Stimulated activated CD4-positive, alpha-beta T cell treated with anti-CD3 and anti-CD28 coated beads, Interleukin-4, amount 100 ng/mL, for 48 hours (primary cell): ENCODE measurements at regions not wholly inside any gene's neighbourhood (a gene's known extent, or its start where the extent isn't known, plus 50 kb on each side); places are given as distances from the start of the nearest gene placed in this dataset.
"Not testable (repeated sequence)": the region's sequence is repeated elsewhere in the genome, so short reads cannot be mapped to it uniquely, and the experiment has no call there.

Experiments used
- DNase-seq, 2 donors: peaks; one replicate each; pipeline ENCODE4 v3.0.0-alpha.2; 2020; ENCODE audit warnings: low read depth in 2 of 2

DNA sequence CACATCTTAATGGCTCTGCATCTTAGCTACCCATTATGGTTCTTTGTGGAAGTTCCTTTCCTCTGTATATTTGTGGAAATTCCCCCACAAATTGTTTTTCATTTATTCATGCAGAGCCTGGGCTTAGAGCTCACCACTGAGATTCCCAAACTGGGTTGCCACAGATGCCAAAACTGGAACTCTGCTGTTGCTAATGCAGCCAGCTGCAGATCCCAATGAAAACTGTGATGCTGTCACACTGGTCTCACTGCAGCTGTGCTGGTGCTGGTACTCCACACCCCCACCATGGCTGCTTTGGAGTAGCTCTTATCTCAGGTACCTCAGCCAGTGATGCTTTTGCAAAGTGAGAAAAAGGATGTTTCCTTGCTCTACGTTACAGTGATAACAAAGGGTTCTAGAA lies 87.7 kb downstream of the DCK start:
- no peak for DNase-seq

DNA sequence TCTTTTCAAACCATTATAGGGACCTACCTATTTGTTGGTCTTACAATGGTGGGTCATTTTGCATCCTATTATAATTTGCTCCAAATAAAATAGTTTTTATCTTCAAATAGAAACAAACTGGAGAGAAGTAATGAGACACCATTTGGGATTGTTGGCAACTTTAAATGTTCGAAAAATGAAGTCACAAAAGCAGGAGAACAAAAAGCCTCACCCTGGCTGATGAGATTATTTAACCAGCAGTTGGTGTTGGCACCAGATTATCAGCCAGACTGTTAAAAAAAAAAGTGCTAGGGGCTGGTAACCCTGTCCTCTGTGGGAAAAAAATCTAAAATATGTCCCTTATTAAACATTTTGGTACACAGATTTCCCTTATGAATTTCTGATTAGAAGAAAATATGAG lies 100.3 kb downstream of the DCK start:
- no peak for DNase-seq

DNA sequence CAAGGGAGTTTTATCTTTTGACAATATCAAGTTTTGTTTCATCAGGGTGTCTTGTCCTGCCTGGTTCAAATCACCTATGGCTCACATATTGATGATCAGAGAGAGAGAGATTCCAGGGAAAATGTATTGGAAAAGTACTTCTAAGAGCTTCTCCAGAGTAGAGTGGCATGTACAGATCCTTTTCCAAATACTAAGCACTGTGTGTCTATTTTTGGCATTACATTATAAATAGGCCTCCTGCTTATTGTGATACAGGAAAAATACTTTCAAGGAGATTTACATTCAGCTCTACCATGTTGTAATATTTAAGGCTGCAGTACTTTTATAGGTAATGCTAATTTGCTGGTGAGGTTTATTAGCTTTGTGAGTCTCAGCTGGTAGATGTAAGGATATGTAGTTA lies 100.8 kb downstream of the DCK start:
- DNase-seq: no peak

DNA sequence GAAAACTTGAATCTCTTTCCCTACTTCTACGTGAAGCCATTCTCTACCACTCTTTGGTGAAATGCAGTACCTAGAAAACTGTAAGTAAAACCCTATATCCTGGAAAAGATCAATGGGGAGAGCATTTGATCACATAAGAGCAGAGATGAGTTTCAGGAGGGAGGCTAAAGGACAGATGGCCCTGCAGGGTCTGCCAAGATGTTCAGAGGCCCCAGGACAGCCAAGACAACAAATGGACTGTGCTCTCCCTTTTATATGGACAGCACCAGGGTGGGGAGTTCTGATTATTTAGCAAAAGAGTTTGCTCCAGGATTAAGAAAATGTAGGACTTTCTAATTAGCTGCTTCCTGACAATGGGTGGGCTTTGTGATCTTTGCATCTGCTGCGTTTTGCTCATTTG lies 101.7 kb downstream of the DCK start:
- DNase-seq: no peak

DNA sequence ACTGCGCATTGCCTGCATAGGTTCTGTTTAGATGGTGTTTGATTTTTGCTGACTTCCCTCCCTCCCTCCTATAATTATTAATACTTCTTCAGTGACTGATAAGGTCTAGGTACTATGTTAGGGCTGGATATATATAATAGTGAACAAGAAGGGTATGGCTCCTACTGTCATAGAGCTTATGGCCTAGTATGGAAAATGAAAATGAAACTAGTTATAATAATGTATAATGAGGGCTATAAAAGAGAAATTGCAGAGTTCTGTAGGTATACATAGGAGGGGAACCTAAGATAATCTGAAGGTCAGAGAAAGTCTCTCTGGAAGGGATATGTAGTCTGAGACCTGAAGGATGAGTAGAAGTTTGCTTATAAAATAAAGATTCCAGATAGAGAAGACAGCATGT lies 102.1 kb downstream of the DCK start:
- DNase-seq: no peak

DNA sequence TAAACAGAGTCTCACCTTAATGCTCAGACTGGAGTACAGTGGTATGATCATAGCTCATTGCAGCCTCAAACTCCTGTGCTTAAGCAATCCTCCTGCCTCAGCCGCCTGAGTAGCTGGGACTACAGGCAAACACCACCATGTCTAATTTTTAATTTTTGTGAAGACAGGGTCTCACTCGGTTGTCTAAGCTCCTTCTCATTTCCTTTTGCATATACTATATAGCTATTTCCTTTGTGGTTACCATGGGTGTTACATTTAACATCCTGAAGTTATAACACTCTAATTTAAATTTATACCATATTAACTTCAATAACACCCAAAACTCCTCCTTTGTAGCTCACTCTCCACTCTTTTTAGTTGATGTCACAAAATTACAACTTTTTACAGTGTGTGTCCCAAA lies 114.3 kb downstream of the DCK start:
- no peak for DNase-seq

DNA sequence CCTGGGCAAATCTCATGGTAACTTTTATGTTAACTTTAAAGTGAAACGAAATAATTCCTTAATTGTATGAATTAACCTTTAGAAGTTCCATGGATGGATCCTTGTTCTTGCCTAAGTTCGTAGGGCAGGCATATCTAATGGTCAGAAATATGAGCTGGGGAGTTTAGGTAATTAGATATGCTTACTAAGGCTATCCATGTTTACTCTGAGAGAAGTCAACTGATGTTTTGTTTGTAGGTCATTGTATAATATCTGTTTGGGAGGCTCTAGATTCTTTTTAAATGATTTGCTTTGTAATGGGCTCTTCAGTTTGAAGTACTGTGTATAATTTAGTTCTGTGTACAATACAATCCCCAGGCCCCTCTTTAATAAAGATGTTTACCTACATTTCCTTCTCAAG lies 117.0 kb downstream of the DCK start:
- no peak for DNase-seq

DNA sequence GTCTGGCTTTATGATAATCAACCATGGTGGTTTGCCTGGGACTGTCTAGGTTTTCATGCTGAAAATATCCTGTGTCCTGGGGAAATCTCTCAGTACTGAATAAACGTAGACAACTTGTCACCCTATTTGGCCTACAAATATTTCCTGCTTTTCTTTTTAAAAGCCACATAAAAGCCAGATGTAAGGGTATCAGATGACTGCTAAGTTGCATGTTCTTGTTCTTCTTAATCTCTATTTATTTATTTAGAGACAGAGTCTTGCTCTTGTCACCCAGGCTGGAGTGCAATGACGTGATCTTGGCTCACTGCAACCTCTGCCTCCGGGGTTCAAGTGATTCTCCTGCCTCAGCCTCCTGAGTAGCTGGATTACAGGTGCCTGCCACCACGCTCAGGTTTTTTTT lies 117.7 kb downstream of the DCK start:
- not testable (repeated sequence) for DNase-seq

DNA sequence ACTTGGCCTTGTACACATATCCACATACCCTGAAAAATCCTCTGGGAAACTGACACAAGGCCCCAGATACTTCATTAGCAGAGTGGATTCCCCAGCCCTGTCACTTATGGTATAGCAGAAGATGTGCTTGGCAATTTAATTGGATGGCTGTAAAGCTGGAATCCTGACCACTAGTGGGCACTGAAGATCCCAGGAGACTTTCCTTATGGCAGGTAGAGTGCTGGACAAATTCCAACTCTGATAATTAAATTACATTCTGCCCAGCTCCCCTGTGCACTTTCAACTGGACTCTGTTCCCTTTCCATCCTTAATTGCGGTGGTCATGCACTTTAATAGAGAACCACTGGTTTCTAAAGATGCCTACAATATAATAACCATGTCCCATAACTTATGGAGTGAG lies 119.8 kb downstream of the DCK start:
- no peak for DNase-seq

DNA sequence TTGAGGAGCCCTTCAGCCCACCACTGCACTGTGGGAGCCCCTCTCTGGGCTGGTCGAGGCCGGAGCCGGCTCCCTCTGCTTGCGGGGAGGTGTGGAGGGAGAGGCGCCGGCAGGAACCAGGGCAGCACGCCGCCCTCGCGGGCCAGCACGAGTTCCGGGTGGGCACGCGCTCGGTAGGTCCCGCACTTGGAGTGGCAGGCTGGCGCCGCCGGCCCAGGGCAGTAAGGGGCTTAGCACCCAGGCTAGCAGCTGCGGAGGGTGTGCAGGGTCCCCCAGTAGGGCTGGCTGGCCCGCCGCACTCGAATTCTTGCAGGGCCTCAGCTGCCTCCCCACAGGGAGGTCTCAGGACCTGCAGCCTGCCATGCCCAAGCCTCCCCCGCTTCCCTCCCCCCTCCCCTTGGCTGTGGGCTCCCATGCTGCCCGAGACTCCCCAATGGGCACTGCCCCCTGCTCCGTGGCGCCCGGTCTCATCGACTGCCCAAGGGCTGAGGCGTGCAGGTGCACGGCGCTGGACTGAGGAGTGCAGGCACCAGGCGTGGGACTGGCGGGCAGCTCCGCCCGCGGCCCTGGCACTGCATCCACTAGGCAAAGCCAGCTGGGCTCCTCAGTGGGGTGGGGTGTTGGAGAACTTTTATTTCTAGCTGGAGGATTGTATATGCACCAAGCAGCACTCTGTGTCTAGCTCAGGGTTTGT lies 127.5 kb downstream of the DCK start:
- DNase-seq: no peak

DNA sequence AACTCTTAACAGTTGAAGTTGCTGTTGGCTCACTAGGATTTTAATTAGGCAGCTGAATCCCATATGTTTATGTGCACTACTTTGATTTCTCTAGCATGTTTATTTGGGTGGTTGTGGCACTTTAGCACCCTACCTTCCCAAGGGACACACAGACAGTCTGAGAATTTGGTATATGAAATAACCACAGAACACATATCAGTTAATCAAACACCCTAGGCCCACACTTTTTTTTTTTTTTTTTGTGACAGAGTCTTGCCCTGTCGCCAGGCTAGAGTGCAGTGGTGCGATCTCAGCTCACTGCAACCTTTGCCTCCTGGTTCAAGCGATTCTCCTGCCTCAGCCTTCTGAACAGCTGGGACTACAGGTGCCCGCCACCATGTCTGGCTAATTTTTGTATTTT lies 130.5 kb downstream of the DCK start:
- DNase-seq: no peak

DNA sequence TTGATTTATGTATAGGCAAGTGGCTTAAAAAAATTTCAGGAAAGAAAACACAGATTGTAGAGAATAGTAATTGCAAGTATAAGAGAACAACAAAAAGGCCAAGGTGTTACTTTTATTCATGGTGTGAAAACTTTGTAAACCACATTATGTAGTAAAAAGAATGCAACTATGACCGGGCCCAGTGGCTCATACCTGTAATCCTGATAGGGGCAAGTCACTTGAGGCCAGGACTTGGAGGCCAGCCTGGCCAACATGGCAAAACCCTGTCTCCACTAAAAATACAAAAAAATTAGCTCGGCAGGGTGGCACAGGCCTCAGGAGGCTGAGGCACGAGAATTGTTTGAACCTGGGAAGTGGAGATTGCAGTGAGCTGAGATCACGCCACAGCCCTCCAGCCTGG lies 131.7 kb downstream of the DCK start:
- no peak for DNase-seq

DNA sequence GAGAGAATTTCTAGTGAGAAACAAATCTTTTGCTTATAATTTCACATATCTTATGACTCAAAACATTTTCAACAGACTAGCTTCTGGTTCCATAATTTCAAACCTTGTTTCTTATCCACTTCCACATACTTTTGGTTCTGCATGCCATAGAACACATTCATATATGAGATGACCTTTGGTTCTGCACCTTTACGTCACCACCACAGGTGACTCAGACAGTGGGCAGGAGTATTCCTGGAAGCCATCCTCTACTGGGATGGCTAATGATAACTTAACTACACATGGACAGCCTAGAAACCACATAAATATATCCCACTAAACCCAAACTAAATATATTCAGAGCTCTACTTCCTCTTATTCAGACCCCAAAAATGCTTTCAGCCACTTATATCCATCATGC lies 133.3 kb downstream of the DCK start:
- DNase-seq: no peak

DNA sequence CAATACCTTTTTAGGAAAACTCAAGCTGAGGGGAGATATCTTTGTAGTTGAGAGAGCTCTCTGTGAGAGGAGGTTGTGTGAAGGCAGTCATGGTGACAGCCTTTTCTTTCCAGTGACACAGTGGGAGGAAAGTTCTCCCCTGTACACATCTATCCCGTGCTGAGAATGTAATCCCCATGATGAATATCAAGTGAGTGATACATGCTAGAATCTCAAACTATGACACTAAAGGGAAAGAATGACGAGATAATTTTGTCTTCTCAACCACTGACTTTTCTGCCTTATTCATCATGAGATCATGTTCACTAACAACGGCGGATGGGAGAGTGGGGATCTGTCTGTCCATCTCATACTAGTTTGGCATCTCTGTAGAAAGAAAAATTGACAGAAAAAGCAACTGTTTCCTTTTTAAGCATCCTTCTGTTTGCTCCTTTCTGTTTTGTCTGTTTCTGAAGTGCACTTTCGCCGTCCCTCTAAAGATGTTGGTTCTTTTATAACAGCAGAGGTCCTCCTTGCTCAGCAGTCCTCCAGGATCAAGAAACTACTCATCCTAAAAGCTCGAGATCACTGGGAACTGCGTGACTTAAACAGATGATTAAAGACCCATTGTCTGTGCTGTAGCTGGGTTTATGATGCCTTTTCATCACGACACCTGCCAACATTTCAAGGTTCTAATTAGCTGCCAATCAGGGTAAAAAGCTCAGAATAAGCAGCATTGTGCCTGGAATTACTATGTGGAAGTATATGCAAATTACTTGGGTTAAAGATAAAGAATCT lies 137.6 kb downstream of the DCK start:
- DNase-seq: no peak

DNA sequence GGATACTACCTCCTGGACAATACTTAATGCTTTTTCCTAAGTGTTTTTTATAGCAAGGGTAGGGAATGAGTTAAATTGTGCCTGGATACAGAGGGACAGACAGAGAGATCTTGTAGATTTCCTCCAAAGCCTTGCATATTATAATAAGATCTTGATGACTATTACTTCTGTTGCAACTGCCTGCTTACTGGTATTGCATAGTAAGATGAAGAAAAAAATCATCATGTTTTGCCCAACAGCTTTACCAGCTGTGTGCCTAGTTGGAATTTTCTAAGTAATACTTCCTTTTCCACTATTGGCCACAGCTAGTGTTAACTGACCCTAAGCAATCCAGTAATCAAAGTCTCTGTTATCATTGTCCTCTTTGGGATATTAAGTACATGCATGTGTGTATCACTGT lies 139.0 kb downstream of the DCK start:
- no peak for DNase-seq

DNA sequence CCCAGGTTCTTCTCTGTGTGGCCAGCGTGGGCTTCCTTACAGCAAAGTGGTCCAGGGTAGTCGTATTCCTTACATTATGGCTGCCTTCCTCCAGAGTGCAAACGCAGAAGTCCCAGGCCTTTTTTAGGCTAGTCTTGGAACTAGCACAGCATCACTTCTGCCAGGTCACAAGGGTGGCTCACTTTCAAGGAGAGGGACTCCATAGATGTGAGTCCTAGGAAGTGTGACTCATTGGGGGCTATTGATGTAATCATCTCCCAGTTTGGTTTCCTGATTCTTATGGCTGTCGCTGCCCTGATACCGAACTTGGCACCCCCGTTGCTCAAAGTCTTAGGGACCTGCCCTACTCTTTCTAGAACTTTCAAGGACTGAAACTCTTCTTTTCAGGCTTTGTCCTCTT lies 140.0 kb downstream of the DCK start:
- DNase-seq: no peak

DNA sequence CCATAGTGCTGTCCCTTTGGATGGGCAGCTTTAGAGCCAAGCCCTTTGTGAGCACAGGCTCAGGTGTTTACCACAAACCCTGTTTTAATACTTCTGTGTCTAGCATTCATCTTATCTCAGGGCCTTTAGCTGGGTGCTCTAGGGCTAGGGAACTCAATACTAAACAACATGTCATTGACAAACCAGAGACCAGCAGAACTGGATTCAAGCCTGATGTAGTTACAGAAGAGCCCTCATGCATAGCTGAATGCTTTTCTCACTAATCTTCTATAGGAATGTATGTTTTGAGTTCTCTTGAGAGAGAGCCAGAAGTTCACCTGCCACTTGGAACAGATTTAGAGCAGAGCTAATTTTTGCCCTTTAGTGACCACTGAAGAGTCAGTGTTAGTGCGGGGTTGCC lies 142.6 kb downstream of the DCK start:
- no peak for DNase-seq

DNA sequence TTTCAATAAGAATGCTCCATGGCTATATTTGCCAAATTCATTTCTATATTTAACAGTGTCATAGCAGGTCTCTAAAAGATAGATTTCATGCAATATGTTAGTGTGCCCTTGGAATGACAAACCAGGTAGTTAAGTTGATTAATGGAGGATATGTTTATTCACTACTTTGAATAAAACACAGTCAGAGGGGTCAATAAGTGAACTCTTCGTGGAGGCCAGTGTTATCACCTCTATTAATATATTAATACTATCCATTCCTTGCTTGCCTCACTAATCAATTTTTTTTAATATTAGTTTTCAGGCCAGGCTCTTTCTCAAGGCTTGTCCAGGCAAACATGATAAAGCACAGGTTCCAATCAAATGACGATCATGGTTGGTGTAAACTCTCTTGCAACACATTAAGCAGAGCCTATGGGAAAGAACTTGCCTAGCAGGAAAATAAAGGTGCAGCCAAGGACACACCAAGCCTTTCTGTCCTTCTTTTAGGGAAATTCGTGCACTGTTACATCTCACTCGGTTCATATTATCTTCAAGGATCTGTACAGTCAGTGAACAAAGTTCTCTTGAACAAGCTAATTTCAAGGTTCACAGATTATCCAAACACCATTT lies 144.7 kb downstream of the DCK start:
- no peak for DNase-seq

DNA sequence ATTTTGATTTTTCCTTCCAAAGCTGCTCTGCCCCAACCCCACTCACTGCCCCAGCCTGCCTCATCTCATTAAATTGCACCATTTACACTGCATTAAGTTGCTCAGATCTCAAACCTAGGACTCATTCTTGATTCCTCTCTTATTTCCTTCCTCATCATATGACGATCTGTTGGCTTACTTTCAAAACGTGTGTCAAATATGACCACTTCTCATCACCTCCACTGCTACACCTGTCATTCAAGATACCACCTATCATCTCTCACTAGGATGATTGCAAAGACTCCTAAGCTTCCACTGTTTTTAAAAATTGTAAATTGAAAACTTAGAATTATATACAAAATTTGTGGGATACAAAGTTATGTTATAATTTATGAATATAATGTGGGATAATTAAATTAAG lies 147.1 kb downstream of the DCK start:
- no peak for DNase-seq

DNA sequence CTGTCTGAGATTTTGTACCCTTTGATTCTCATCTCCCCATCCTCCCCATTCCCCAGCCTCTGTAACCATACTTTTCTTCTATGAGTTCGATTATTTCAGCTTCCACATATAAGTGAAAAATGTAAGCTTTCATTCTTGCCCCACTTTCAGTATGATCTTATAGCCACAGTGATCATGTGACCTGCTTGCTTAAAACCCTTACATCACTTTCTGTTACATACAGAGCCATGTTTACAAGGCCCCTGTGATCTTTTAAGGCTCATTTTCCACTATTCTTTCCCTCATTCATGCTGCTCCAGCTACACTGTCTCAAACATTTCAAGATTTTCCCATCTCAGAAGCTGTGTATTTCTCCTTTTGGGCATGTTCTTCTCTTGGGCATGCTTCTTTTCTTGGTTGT lies 147.7 kb downstream of the DCK start:
- DNase-seq: no peak

DNA sequence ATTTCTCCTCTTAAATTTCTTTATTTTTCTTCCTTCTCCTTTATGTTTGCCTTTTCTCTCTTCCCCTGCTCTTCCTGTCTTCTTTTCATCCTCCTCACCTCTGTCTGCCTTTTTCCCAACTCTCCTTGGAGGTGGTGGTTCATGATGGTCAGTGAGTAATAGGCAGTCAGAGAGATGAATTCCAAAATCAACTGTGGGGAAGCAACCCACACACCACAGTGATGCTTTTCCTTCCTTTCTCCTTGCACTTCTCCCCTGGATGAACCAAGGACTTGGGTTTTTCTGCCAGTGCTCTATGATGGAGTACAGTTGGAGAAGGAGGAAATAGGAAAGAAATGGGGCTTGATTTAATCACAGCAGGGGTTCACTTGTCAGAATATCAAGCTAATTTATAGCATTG lies 153.8 kb downstream of the DCK start:
- no peak for DNase-seq

DNA sequence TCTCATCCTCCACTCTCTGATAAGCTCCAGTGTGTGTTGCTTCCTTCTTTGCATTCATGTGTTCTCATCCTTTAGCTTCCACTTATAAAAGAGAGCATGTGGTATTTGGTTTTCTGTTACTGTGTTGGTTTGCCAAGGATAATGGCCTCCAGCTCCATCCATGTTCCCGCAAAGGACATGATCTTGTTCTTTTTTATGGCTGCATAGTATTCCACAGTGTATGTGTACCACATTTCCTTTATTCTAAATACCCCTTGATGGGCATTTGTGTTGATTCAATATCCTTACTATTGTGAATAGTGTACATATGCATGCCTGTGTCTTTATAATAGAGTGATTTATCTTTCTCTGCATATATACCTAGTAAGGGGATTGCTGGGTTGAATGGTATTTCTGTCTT lies 155.1 kb downstream of the DCK start:
- DNase-seq: no peak

DNA sequence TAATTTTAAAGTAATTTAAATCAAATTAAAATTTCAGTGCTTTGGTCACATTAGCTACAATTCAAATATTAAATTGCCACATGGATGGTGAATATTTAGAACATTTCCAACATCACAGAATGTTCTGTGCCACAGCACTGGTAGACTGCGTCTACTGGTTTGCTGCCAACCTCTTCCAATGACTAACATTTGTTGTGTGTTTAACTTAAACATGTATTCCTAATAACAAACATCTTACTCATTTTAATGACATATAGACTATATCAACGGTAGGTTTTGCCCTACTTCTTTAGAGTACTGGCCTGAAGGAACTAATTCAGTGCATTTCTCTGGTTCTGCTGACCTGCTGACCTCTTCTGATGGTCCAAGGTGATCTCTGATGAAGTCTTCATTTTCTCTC lies 157.6 kb downstream of the DCK start:
- DNase-seq: no peak
